GM18873 (cell line): ENCODE measurements at regions not wholly inside any gene's neighbourhood (a gene's known extent, or its start where the extent isn't known, plus 50 kb on each side); places are given as distances from the start of the nearest gene placed in this dataset.
"Not testable (repeated sequence)": the region's sequence is repeated elsewhere in the genome, so short reads cannot be mapped to it uniquely, and the experiment has no call there.

Experiments
- ATAC-seq: cut with Tn5 transposase; IDR thresholded peaks from one replicate; pipeline ENCODE4 v1.9.1; 2021; ENCODE audit warnings: mild to moderate bottlenecking, moderate library complexity, moderate number of reproducible peaks; ENCODE audit not compliant: unreplicated experiment, low FRiP score

- no peak for ATAC-seq
These were observed 824.3 kb upstream of the ATXN8OS start for GRCh38 chr13:69283301-69283700.

- no peak for ATAC-seq
These were observed 827.2 kb upstream of the ATXN8OS start for GRCh38 chr13:69280399-69280798.

GRCh38 chr13:69279213-69279612 lies 828.4 kb upstream of the ATXN8OS start:
- ATAC-seq = no peak

- ATAC-seq = no peak
These were observed 833.4 kb upstream of the ATXN8OS start for GRCh38 chr13:69274231-69274630.

GRCh38 chr13:69264362-69265334 lies 843.0 kb upstream of the ATXN8OS start:
- no peak for ATAC-seq

- ATAC-seq = no peak
These were observed 864.3 kb upstream of the ATXN8OS start for GRCh38 chr13:69243366-69243765.

- ATAC-seq = no peak
These were observed 873.5 kb upstream of the ATXN8OS start for GRCh38 chr13:69234171-69234570.

GRCh38 chr13:69226427-69226826 lies 881.2 kb upstream of the ATXN8OS start:
- no peak for ATAC-seq

- ATAC-seq = not testable (repeated sequence)
These were observed 885.8 kb upstream of the ATXN8OS start for GRCh38 chr13:69221633-69222498.

GRCh38 chr13:69213396-69213795 lies 894.2 kb upstream of the ATXN8OS start:
- ATAC-seq = no peak

- no peak for ATAC-seq
These were observed 903.0 kb upstream of the ATXN8OS start for GRCh38 chr13:69204620-69205019.

GRCh38 chr13:69202996-69203395 lies 904.6 kb upstream of the ATXN8OS start:
- ATAC-seq = no peak

GRCh38 chr13:69199664-69200063 lies 908.0 kb upstream of the ATXN8OS start:
- no peak for ATAC-seq

- ATAC-seq = no peak
These were observed 908.9 kb upstream of the ATXN8OS start for GRCh38 chr13:69198706-69199105.

- ATAC-seq = no peak
These were observed 913.5 kb upstream of the ATXN8OS start for GRCh38 chr13:69194130-69194529.

- ATAC-seq = no peak
These were observed 927.6 kb upstream of the ATXN8OS start for GRCh38 chr13:69180034-69180433.

GRCh38 chr13:69178000-69178399 lies 929.6 kb upstream of the ATXN8OS start:
- ATAC-seq = no peak

- no peak for ATAC-seq
These were observed 939.2 kb upstream of the ATXN8OS start for GRCh38 chr13:69168436-69168835.

GRCh38 chr13:69155136-69155535 lies 952.5 kb upstream of the ATXN8OS start:
- ATAC-seq = no peak

GRCh38 chr13:69142101-69142500 lies 965.5 kb upstream of the ATXN8OS start:
- no peak for ATAC-seq

GRCh38 chr13:69124996-69125395 lies 982.6 kb upstream of the ATXN8OS start:
- ATAC-seq = no peak
